Pancreas (tissue), 10 donors: ENCODE measurements at regions not wholly inside any gene's neighbourhood (a gene's known extent, or its start where the extent isn't known, plus 50 kb on each side); places are given as distances from the start of the nearest gene placed in this dataset.

Experiments used
- ATAC-seq, 4 donors: fragments of 200-7000 bp; cut with Tn5 transposase; one replicate each; pipeline versions ENCODE4 v1.8.0 to v1.9.1; 2020; ENCODE audit warnings: mild to moderate bottlenecking in 4 of 4, moderate library complexity in 4 of 4
- DNase-seq, 6 donors: peaks; one replicate each; pipeline ENCODE4 v3.0.0-alpha.2; 2020
- FAIRE-seq: peaks from 2 replicates; lab custom pipeline; 2012; peaks lifted over from hg19 to GRCh38; lab: Jason Lieb, UNC
- H3K27ac ChIP-seq, 4 donors: fragments of 200-600 bp; sonication (generic); 1 replicate in 3 of 4; 2 replicates in 1 of 4; pipeline versions ENCODE4 v1.5.0 to v1.8.0; 2020
- H3K27me3 ChIP-seq, 4 donors: fragments of 200-600 bp; one replicate each; pipeline ENCODE4 v1.8.0; 2021
- H3K36me3 ChIP-seq, 3 donors: fragments of 200-600 bp; sonication (generic) in 1 of 3; one replicate each; pipeline versions ENCODE4 v1.5.0 to v1.8.0; 2020 to 2021
- H3K4me1 ChIP-seq, 3 donors: fragments of 200-600 bp; one replicate each; pipeline ENCODE4 v1.8.0; 2021
- H3K4me3 ChIP-seq, 4 donors: fragments of 200-600 bp; sonication (generic) in 2 of 4; one replicate each; pipeline versions ENCODE4 v1.5.0 to v1.8.0; 2020 to 2021
- H3K9me3 ChIP-seq, 4 donors: fragments of 200-600 bp; one replicate each; pipeline ENCODE4 v1.8.0; 2021
- WGBS, 2 donors: extraction: QIAGEN DNeasy Blood & Tissue Kit; methylation state at CpG; one replicate each; pipeline ENCODE4 v1.1.7; 2013; 5-methylcytosine and 5-hydroxymethylcytosine counted together
- intact Hi-C, 3 donors: fragments of 100-400 bp; cut with DNase I; formaldehyde crosslinking; loops; one replicate each; pipeline versions ENCODE4 v1.11.1 to v1.14.2; 2022
- TF ChIP-seq, protein P1 (sequence below), 4 donors: fragments of 200-600 bp; sonication (generic) in 3 of 4; IDR thresholded peaks; one replicate each; pipeline versions ENCODE4 v1.5.0 to v1.8.0; 2021; ENCODE audit warnings: antibody characterized with exemption in 4 of 4
- donor health status: healthy with polysubstance abuse.
- donor health status: DM: no; HTN: no; CAD: no; lungs with moderate emphysema.
- donor health status: DM: no; HTN: no; CAD: no.
- donor health status: control.
- donor health status: control.
- donor health status: Bipolar disorder and iron deficiency.
- donor health status: DM: yes; HTN: yes; CAD: no.
- donor health status: DM: no; HTN: no; CAD: no.
- donor health status: DM: no; HTN: no; CAD: no.
- donor health status: DM: yes; HTN: yes; CAD: no.

DNA sequence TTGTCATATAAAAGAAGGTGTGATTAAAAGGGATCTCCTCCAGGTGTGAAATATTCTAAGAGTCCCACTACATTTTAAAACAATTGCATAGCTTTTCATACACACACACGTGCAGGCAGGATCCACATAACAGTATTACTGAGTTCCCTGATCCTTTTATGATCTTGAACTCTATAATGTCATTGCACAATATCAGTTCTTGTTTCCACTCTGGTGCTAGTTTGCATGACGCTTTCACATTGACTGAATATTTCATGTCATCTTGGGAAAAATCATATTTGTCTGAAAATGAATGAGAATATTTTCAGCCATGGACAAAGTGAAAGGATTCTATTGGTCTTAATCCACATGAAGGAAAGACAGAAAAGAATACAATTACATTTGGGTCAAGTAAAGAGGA is 703.8 kb downstream of the CDH8 start:
- no peaks in the 10 kb centered on the region for H3K9me3 ChIP-seq
- no peaks in the 10 kb centered on the region for H3K36me3 ChIP-seq
- DNase-seq (no peak), ATAC-seq (no peak), FAIRE-seq (no peak)
- 43 to 46% methylated on average over 2 of the region's 2 CpGs for WGBS, 2 donors
- no peak overlapping the region for H3K4me3 ChIP-seq
- no peak overlapping the region for H3K27ac ChIP-seq
- H3K27me3 ChIP-seq = no peaks in the 10 kb centered on the region
- TF ChIP-seq, protein P1, sequence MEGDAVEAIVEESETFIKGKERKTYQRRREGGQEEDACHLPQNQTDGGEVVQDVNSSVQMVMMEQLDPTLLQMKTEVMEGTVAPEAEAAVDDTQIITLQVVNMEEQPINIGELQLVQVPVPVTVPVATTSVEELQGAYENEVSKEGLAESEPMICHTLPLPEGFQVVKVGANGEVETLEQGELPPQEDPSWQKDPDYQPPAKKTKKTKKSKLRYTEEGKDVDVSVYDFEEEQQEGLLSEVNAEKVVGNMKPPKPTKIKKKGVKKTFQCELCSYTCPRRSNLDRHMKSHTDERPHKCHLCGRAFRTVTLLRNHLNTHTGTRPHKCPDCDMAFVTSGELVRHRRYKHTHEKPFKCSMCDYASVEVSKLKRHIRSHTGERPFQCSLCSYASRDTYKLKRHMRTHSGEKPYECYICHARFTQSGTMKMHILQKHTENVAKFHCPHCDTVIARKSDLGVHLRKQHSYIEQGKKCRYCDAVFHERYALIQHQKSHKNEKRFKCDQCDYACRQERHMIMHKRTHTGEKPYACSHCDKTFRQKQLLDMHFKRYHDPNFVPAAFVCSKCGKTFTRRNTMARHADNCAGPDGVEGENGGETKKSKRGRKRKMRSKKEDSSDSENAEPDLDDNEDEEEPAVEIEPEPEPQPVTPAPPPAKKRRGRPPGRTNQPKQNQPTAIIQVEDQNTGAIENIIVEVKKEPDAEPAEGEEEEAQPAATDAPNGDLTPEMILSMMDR (IDR thresholded peaks at IDR 0.05) = no peak
- no peaks in the 10 kb centered on the region for H3K4me1 ChIP-seq
- intact Hi-C loops = no loop called here

DNA sequence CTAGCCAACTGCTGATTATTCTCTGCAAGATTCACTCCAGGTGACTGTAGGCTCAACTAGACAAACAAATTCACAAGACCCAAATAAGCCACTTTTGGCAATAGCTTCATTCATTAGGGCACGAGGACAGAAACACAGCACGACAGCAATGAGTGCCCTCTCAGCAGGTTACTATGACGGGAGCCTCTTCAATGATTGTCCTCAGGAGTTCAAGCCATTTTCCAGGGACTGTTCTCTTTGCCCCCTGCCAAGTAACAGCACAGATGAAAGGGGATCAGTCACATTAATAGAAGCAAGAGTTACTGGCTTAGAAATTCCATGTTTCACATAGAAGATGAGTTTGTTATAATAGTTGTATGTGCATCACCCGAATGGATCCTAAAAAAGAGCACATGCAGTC is 712.2 kb downstream of the CDH8 start:
- H3K9me3 ChIP-seq = no peaks in the 10 kb centered on the region
- WGBS, 2 donors = 44 to 55% methylated on average over 4 of the region's 4 CpGs
- ATAC-seq = no peak
- TF ChIP-seq, protein P1 (IDR thresholded peaks at IDR 0.05) = no peak
- H3K4me3 ChIP-seq = no peak overlapping the region
- H3K4me1 ChIP-seq = no peaks in the 10 kb centered on the region
- intact Hi-C loops = no loop called here
- no peak for FAIRE-seq
- no peak overlapping the region for H3K27ac ChIP-seq
- no peaks in the 10 kb centered on the region for H3K36me3 ChIP-seq
- no peaks in the 10 kb centered on the region for H3K27me3 ChIP-seq
- DNase-seq = no peak

DNA sequence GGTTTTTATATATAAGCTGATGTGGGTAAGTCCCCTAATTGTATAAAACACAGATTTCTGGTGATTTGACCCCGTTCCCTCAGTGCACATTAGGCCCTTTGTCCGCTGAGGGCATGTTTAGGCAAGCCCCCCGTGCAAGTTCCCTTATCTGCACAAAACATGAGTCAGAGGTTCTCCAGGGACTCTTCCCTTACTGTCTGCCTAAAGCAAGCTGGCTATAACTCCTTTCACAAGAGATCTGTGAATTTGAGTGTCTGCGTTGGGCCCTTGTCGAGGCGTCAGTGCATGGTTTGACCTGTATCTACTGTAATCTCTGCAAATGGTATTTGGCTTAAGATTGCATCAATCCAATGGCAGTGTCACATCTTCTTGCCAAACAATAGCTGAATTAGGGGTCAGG is 712.8 kb downstream of the CDH8 start:
- Histone ChIP-seq H3K9me3 (no peaks in the 10 kb centered on the region), H3K4me3 (no peak overlapping the region), H3K36me3 (no peaks in the 10 kb centered on the region), H3K27me3 (no peaks in the 10 kb centered on the region), H3K4me1 (no peaks in the 10 kb centered on the region), H3K27ac (no peak overlapping the region)
- no peak for DNase-seq
- TF ChIP-seq, protein P1 (IDR thresholded peaks at IDR 0.05) = no peak
- intact Hi-C loops = no loop called here
- FAIRE-seq = no peak
- no peak for ATAC-seq
- WGBS, 2 donors = 64 to 68% methylated on average over 6 of the region's 6 CpGs

DNA sequence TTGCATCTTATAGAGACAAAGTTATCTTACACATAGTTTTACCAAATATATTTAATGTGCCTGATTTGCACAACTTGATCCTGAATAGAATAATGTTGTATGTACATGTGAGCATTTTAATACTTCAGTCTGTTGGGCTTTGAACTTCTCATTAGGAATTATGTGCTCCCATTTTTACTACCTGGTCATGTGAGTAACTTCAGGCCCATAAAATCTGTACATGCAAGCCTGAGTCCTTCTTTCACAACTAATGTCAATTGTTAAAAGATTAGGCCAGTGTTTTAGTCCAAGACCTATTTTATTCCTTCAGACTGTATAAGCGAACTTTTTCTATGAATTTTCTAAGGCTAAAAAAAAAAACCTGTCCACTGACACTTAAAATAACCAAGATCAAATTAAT is 715.4 kb downstream of the CDH8 start:
- intact Hi-C loops = no loop called here

DNA sequence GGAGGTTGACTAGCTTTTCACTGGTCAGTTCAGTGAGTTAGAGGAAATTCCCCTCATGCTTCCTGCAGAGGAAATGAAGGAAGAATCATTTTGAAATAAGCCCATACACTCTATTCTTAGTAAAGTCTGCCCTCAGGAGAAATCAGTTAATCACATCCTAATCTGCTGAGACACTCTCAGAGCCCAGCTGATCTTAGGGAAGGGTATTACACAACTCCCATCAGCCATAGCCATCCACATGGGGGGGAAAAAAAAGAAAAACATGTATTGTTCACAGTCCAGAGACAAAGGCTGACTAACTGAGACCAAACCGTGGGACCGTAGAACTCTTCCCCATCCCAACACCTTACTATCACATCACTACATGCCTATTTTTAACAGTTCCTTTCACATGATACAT is 722.3 kb downstream of the CDH8 start:
- Histone ChIP-seq H3K27ac (no peak overlapping the region), H3K36me3 (no peaks in the 10 kb centered on the region), H3K9me3 (no peaks in the 10 kb centered on the region), H3K4me1 (no peaks in the 10 kb centered on the region), H3K4me3 (no peak overlapping the region), H3K27me3 (no peaks in the 10 kb centered on the region)
- no peak for DNase-seq
- TF ChIP-seq, protein P1 (IDR thresholded peaks at IDR 0.05) = no peak
- 68 to 83% methylated on average over 2 of the region's 2 CpGs for WGBS, 2 donors
- ATAC-seq = no peak
- no peak for FAIRE-seq
- intact Hi-C loops = no loop called here

More for the DNA sequence above, 715.4 kb downstream of the CDH8 start:
- no peaks in the 10 kb centered on the region for H3K27me3 ChIP-seq
- H3K36me3 ChIP-seq = no peaks in the 10 kb centered on the region
- no peak overlapping the region for H3K27ac ChIP-seq
- H3K4me1 ChIP-seq = no peaks in the 10 kb centered on the region
- TF ChIP-seq, protein P1 (IDR thresholded peaks at IDR 0.05) = no peak
- H3K4me3 ChIP-seq = no peak overlapping the region
- no peaks in the 10 kb centered on the region for H3K9me3 ChIP-seq
- no peak for FAIRE-seq
- 31 to 44% methylated on average over 1 of the region's 1 CpG for WGBS, 2 donors
- no peak for DNase-seq
- ATAC-seq = no peak
